ENCODE measurements at regions not wholly inside any gene's neighbourhood (a gene's known extent, or its start where the extent isn't known, plus 50 kb on each side); places are given as distances from the start of the nearest gene placed in this dataset.

- no peak for DNase-seq
These were observed 373.3 kb upstream of the RBMS3 start for GRCh38 chr3:28907616-28908015.

GRCh38 chr3:28912120-28912885, 368.6 kb upstream of the RBMS3 start:
- no peak for DNase-seq

GRCh38 chr3:28915741-28916500, 364.9 kb upstream of the RBMS3 start:
- DNase-seq, result no peak

- DNase-seq, result peak; percentile 26
These were observed 364.0 kb upstream of the RBMS3 start for GRCh38 chr3:28916713-28917499.

GRCh38 chr3:28917895-28918475, 362.9 kb upstream of the RBMS3 start:
- DNase-seq, result no peak

GRCh38 chr3:28922376-28922775, 358.5 kb upstream of the RBMS3 start:
- DNase-seq, result no peak

GRCh38 chr3:28923994-28924393, 356.9 kb upstream of the RBMS3 start:
- no peak for DNase-seq

GRCh38 chr3:28924744-28925360, 356.0 kb upstream of the RBMS3 start:
- DNase-seq, result no peak

GRCh38 chr3:28933337-28933736, 347.5 kb upstream of the RBMS3 start:
- DNase-seq, result no peak

GRCh38 chr3:28934126-28934813, 346.6 kb upstream of the RBMS3 start:
- DNase-seq, result no peak

GRCh38 chr3:28935146-28935545, 345.7 kb upstream of the RBMS3 start:
- no peak for DNase-seq

GRCh38 chr3:28936154-28936553, 344.7 kb upstream of the RBMS3 start:
- no peak for DNase-seq

GRCh38 chr3:28940530-28940929, 340.3 kb upstream of the RBMS3 start:
- peak; percentile 54 for DNase-seq

- no peak for DNase-seq
These were observed 339.9 kb upstream of the RBMS3 start for GRCh38 chr3:28940994-28941393.

GRCh38 chr3:28947061-28947460, 333.8 kb upstream of the RBMS3 start:
- no peak for DNase-seq

GRCh38 chr3:28947751-28948150, 333.1 kb upstream of the RBMS3 start:
- no peak for DNase-seq

GRCh38 chr3:28948685-28949084, 332.2 kb upstream of the RBMS3 start:
- DNase-seq, result no peak

- no peak for DNase-seq
These were observed 331.3 kb upstream of the RBMS3 start for GRCh38 chr3:28949580-28949979.

- no peak for DNase-seq
These were observed 330.3 kb upstream of the RBMS3 start for GRCh38 chr3:28950614-28951013.

GRCh38 chr3:28951772-28952556, 328.9 kb upstream of the RBMS3 start:
- peak; percentile 27 for DNase-seq

GRCh38 chr3:28958656-28959055, 322.2 kb upstream of the RBMS3 start:
- DNase-seq, result no peak
